Naive B cell (primary cell): ENCODE measurements at regions not wholly inside any gene's neighbourhood (a gene's known extent, or its start where the extent isn't known, plus 50 kb on each side); places are given as distances from the start of the nearest gene placed in this dataset.
"Not testable (repeated sequence)": the region's sequence is repeated elsewhere in the genome, so short reads cannot be mapped to it uniquely, and the experiment has no call there.

Experiments used
- ATAC-seq, 2 donors: fragments of 150-1000 bp; cut with Tn5 transposase; 2 replicates each; pipeline ENCODE4 v1.10.0; 2021; ENCODE audit warnings: low read depth in 2 of 2, mild to moderate bottlenecking in 2 of 2, moderate library complexity in 2 of 2
- DNase-seq: peaks from one replicate; pipeline ENCODE4 v3.0.0; 2022
- H3K27ac Mint-ChIP-seq, 6 donors: one replicate each; pipeline ENCODE4 v1.8.0; 2020 to 2022; ENCODE audit warnings: mild to moderate bottlenecking in 6 of 6, mixed read lengths in 6 of 6, moderate library complexity in 5 of 6, inconsistent platforms in 2 of 6
- H3K27me3 Mint-ChIP-seq, 3 donors: one replicate each; pipeline ENCODE4 v1.8.0; 2021 to 2022; ENCODE audit warnings: mixed read lengths in 3 of 3, mild to moderate bottlenecking in 1 of 3
- H3K36me3 Mint-ChIP-seq, 2 donors: one replicate each; pipeline ENCODE4 v1.8.0; 2020 to 2022; ENCODE audit warnings: mixed read lengths in 2 of 2, inconsistent platforms in 1 of 2, mild to moderate bottlenecking in 1 of 2
- H3K4me1 Mint-ChIP-seq, 3 donors: one replicate each; pipeline ENCODE4 v1.8.0; 2020 to 2022; ENCODE audit warnings: mixed read lengths in 3 of 3, inconsistent platforms in 1 of 3, mild to moderate bottlenecking in 1 of 3, moderate library complexity in 1 of 3
- H3K4me3 Mint-ChIP-seq, 8 donors: one replicate each; pipeline ENCODE4 v1.8.0; 2020 to 2022; ENCODE audit warnings: mild to moderate bottlenecking in 8 of 8, mixed read lengths in 8 of 8, moderate library complexity in 8 of 8, inconsistent platforms in 2 of 8
- H3K9me3 Mint-ChIP-seq, 7 donors: one replicate each; pipeline ENCODE4 v1.8.0; 2020 to 2022; ENCODE audit warnings: mixed read lengths in 7 of 7, mild to moderate bottlenecking in 5 of 7, inconsistent platforms in 2 of 7, moderate library complexity in 1 of 7

DNA sequence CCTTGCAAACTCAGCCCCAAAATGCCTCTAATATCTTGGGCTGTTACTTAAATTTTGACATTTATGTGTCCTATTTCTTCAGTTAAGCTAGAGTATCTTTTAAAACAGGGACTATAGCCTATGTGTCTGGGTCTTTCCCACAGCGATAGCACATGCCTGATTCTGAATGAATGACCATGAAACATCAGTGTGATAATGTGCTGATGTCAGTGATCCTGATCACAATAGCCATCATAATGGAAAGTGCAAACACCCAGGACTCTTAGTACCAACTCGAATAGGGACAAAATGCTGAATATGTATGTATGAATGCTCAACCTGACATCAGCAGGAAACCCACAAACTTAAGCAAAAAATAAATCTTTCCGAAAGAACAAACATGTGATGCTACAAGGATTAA is 537.4 kb downstream of the IGSF11 start:
- Mint-ChIP-seq H3K4me1 (no peaks in the 10 kb centered on the region), H3K27me3 (no peaks in the 10 kb centered on the region), H3K36me3 (no peaks in the 10 kb centered on the region), H3K9me3 (peaks cover 0 to 5% (median 0%) of the 10 kb centered on the region in 7 donors), H3K4me3 (no peak overlapping the region), H3K27ac (no peak overlapping the region)
- no peak for ATAC-seq
- DNase-seq = no peak

DNA sequence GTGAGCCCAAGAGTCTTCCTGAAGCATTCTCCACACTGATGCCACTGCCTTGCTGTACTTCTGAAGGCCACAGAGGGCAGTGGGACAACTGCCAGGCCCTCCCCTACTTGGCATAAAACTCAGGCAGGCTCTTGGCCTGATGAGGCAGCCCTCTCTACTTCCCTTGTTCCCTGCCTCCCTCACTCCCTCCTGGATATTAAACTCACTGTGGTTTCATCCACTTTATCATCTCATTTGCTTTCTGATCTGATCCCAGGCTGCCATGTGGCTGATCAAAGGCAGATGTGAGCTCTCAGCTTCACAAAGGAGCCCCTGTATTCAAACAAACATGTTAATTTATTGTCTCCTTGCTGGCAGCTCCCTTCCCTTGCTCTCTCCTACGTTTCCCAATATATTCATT is 533.5 kb downstream of the IGSF11 start:
- H3K27ac Mint-ChIP-seq = no peak overlapping the region
- no peaks in the 10 kb centered on the region for H3K27me3 Mint-ChIP-seq
- no peak for DNase-seq
- H3K4me3 Mint-ChIP-seq = no peak overlapping the region
- H3K36me3 Mint-ChIP-seq = no peaks in the 10 kb centered on the region
- ATAC-seq = no peak
- H3K4me1 Mint-ChIP-seq = no peaks in the 10 kb centered on the region
- H3K9me3 Mint-ChIP-seq = peaks cover 0 to 10% (median 0%) of the 10 kb centered on the region in 7 donors

DNA sequence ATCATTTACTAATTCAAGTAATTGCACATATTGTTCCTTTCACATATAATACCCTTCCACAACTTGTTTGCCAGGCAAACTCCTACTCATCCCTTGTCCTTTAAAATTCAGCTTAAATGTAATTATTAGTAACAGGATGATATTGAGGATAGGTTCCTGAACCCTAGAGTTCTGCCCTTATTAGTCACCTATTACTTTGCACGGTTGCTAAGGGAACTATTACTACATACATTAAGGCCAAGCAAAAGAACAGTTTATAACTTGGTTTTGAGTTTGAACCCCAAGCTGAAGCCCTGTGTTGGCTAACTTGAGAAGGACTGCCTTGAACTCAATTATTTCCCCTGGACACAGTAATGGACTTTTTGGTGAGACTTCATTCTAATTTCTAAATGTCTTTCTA is 529.7 kb downstream of the IGSF11 start:
- DNase-seq (no peak), ATAC-seq (no peak)
- no peaks in the 10 kb centered on the region for H3K36me3 Mint-ChIP-seq
- H3K9me3 Mint-ChIP-seq = peaks cover 0 to 5% (median 0%) of the 10 kb centered on the region in 7 donors
- no peaks in the 10 kb centered on the region for H3K27me3 Mint-ChIP-seq
- no peak overlapping the region for H3K27ac Mint-ChIP-seq
- no peaks in the 10 kb centered on the region for H3K4me1 Mint-ChIP-seq
- H3K4me3 Mint-ChIP-seq = no peak overlapping the region

DNA sequence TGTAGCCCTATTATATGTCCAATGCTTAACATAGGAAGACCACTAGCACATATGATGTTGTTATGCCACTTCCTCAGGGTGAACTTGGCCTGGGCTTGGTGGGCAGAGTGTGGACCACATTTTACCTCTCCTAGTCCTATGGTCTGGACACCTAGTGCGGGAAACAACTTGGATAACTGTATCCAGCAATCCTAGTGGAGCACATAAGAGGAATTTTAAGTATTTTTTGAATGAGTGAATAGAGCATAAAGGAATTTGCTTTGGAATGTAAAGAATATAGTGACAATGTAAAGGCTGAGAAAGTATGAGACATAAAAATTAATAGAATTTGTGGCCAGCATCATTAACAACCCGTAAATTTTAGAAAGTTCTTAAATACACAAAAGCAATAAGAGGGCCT is 528.9 kb downstream of the IGSF11 start:
- Mint-ChIP-seq H3K9me3 (peaks cover 0 to 5% (median 0%) of the 10 kb centered on the region in 7 donors), H3K4me3 (no peak overlapping the region), H3K36me3 (no peaks in the 10 kb centered on the region), H3K4me1 (no peaks in the 10 kb centered on the region), H3K27ac (no peak overlapping the region), H3K27me3 (no peaks in the 10 kb centered on the region)
- no peak for ATAC-seq
- DNase-seq = no peak

DNA sequence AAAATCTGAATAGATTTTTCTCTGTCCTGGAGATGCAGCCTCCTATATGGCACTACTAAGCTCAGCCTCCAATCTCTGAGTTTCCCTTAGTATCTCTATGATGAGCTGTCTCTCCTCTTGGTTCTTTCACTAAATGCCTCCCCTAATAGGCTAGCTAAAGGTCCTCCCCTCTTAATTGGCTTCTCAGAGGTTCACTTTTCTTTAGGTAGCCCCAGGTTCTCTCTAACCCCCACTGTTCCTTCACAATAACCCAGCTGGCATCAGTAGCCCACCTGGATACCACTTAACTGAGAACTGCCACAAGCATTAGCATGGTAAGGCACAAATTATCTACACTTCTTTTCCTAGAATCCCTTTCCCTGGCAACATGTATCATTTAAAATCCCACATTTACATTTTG is 523.2 kb downstream of the IGSF11 start:
- DNase-seq (no peak), ATAC-seq (no peak)
- H3K27ac Mint-ChIP-seq = no peak overlapping the region
- no peaks in the 10 kb centered on the region for H3K4me1 Mint-ChIP-seq
- no peaks in the 10 kb centered on the region for H3K36me3 Mint-ChIP-seq
- H3K9me3 Mint-ChIP-seq = peaks cover 0 to 19% (median 4%) of the 10 kb centered on the region in 7 donors
- no peaks in the 10 kb centered on the region for H3K27me3 Mint-ChIP-seq
- H3K4me3 Mint-ChIP-seq = no peak overlapping the region

DNA sequence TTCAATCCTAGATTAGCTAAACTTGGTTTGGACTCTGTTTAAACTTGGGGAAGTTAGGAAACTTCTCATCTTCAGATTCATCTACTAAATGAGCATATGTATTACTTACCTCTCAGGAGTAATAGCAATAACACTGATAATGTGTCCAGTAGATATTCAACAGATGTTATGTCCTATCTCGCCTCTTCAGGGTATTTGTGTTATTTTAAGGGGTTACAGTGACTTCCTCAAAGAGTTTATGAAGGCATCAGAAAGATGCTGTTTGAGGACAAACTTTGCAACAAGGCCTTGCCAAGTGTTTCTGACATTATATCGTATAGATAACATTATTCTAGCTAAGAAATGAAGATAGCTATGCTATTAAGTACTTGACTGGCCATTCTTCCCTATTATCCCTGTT is 522.3 kb downstream of the IGSF11 start:
- H3K36me3 Mint-ChIP-seq = no peaks in the 10 kb centered on the region
- no peak for ATAC-seq
- H3K27ac Mint-ChIP-seq = no peak overlapping the region
- no peaks in the 10 kb centered on the region for H3K4me1 Mint-ChIP-seq
- no peak for DNase-seq
- H3K4me3 Mint-ChIP-seq = no peak overlapping the region
- no peaks in the 10 kb centered on the region for H3K27me3 Mint-ChIP-seq
- H3K9me3 Mint-ChIP-seq = peaks cover 0 to 19% (median 4%) of the 10 kb centered on the region in 7 donors

DNA sequence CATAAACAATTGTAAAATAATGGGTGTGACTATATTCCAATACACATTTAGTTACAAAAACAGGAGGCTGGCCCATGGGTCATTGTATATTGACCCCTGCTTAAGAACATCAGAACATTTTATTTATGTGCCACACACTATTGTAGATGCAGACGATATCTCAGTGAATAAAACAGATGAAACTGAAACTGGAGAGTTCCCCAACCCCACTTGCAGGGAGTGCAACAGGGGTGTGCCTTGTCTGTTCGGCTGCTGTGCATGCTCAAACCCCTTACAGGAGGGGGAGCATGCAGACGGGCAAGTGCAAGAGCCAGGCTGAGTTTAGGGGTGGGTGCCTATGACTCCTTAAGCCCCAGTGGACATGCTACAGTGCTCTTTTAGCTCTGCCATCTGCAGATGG is 509.6 kb downstream of the IGSF11 start:
- no peaks in the 10 kb centered on the region for H3K36me3 Mint-ChIP-seq
- peaks cover 0 to 13% (median 5%) of the 10 kb centered on the region in 7 donors for H3K9me3 Mint-ChIP-seq
- DNase-seq (no peak), ATAC-seq (no peak)
- H3K4me1 Mint-ChIP-seq = no peaks in the 10 kb centered on the region
- no peak overlapping the region for H3K27ac Mint-ChIP-seq
- no peak overlapping the region for H3K4me3 Mint-ChIP-seq
- no peaks in the 10 kb centered on the region for H3K27me3 Mint-ChIP-seq

DNA sequence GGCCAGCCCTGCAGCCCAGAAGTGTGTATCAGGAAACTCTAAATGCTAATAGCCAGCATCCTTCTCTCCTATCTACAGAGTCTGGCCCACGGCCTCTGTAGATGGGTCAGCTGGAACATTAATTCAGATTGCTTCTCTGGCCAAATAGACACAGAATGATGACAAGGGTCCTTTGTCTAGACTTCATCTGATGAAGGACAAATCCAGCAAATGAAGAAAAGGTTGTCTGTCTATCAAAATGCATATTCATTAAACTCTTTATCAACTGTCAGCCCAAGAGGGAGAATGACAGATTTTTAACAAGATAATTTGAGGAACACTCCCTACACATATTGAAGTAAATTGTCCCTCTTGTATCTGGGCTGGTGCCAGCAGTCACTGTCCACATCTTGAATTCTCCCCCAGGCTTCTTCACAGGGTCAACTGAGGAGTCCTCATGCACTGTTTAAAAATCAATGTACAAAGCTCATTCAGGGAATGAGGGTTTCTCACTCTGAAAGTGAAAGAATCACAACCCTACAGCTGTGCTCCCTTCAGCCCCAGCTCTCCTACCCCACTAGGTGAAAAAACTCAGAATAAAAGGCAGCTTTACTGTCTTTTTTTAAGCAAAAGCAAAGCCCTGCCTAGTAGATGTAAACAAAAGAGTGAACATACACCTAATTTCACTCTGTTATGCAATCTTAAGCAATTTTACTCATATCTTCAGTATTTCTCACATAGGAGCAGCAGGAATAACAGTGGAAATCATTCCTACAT is 507.7 kb downstream of the IGSF11 start:
- ATAC-seq = no peak
- Mint-ChIP-seq H3K27ac (no peak overlapping the region), H3K4me3 (no peak overlapping the region), H3K9me3 (peaks cover 0 to 12% (median 8%) of the 10 kb centered on the region in 7 donors), H3K36me3 (no peaks in the 10 kb centered on the region), H3K4me1 (no peaks in the 10 kb centered on the region), H3K27me3 (no peaks in the 10 kb centered on the region)
- no peak for DNase-seq

DNA sequence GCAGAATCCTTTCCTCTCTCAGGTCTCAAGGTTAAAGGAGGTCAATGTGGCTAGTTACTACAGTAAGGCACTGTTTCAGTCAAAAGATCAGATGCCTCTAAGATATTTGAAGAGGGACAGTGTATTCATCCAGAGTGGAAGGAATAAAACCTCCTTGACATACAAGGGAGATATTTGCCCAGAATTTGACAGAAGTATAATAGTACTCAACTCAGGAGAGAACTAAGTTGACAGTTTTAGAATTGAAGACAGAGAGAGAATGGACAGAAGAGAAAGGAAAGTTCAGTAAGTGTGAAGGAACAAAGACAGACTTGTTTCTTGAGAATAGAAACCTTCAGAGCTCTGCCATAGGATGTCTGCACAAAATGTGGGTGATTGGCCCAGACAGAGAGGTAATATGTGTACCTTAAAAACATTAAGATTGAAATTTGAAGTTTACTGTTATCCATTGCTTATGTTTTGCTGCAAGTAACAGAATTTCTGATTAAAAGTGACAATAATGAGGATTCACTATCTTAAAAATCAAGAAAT is 507.1 kb downstream of the IGSF11 start:
- no peak overlapping the region for H3K27ac Mint-ChIP-seq
- ATAC-seq = no peak
- H3K27me3 Mint-ChIP-seq = no peaks in the 10 kb centered on the region
- H3K4me1 Mint-ChIP-seq = no peaks in the 10 kb centered on the region
- H3K9me3 Mint-ChIP-seq = peaks cover 0 to 12% (median 8%) of the 10 kb centered on the region in 7 donors
- no peak overlapping the region for H3K4me3 Mint-ChIP-seq
- no peak for DNase-seq
- H3K36me3 Mint-ChIP-seq = no peaks in the 10 kb centered on the region

DNA sequence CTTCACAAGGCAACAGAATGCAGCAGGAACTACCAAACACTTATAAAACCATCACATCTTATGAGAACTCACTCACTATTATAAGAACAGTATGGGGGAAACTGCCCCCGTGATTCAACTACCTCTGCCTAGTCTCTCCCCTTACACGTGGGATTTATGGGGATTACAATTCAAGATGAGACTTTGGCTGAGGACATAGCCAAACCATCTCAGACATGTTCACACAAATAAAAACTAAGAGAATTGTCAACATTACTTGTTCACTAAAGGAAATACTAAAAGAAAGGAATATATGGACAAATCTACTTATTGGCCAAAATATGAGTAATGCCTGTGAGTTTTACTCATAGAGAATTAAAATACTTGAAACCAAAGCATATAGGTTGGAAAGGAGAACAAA is 505.1 kb downstream of the IGSF11 start:
- Mint-ChIP-seq H3K4me3 (no peak overlapping the region), H3K27me3 (no peaks in the 10 kb centered on the region), H3K9me3 (peaks cover 0 to 12% (median 5%) of the 10 kb centered on the region in 7 donors), H3K27ac (no peak overlapping the region), H3K4me1 (no peaks in the 10 kb centered on the region), H3K36me3 (no peaks in the 10 kb centered on the region)
- no peak for ATAC-seq
- no peak for DNase-seq

DNA sequence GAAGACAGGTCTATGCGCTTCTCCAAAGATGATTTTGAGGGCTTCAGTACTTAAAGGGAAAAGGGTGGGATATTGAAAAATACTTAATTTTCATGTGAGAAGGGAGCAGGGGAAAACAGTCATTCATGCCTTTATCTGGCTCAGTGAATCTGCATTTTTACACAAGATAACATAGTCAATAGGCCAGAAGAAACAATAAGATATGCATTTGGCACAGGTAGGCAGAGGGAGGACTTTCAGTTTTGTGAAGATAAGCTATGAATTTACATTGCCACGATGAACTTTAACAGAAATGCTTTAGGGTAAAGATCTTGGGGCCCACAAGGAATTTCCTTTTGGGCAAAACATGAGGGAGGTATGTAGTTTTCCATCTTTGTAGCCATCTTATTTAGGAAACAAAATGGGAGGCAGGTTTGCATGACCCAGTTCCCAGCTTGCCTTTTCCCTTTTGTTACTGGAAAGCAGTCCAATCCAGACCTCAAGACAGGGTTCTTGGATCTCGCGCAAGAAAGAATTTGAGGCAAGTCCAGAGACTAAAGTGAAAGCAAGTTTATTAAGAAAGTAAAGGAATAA is 504.2 kb downstream of the IGSF11 start:
- no peaks in the 10 kb centered on the region for H3K4me1 Mint-ChIP-seq
- peak overlapping the region in 1 of 6 donors; percentile 41 for H3K27ac Mint-ChIP-seq
- peaks cover 0 to 12% (median 5%) of the 10 kb centered on the region in 7 donors for H3K9me3 Mint-ChIP-seq
- DNase-seq (no peak), ATAC-seq (no peak)
- no peak overlapping the region for H3K4me3 Mint-ChIP-seq
- no peaks in the 10 kb centered on the region for H3K27me3 Mint-ChIP-seq
- no peaks in the 10 kb centered on the region for H3K36me3 Mint-ChIP-seq

DNA sequence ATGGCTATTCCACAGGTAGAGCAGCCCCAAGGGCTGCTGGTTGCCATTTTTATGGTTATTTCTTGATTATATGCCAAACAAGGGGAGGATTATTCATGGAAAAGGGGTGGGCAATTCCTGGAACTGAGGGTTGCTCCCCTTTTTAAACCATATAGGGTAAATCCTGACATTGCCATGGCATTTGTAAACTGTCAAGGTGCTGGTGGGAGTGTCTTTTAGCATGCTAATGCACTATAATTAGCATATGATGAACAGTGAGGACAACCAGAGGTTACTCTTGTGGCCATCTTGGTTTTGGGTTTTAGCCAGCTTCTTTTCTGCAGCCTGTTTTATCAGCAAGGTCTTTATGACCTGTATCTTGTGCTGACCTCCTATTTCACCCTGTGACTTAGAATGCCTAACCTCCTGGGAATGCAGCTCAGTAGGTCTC is 503.7 kb downstream of the IGSF11 start:
- not testable (repeated sequence) for H3K27ac Mint-ChIP-seq, H3K4me1 Mint-ChIP-seq, H3K9me3 Mint-ChIP-seq, ATAC-seq, H3K4me3 Mint-ChIP-seq, H3K27me3 Mint-ChIP-seq, H3K36me3 Mint-ChIP-seq, DNase-seq

DNA sequence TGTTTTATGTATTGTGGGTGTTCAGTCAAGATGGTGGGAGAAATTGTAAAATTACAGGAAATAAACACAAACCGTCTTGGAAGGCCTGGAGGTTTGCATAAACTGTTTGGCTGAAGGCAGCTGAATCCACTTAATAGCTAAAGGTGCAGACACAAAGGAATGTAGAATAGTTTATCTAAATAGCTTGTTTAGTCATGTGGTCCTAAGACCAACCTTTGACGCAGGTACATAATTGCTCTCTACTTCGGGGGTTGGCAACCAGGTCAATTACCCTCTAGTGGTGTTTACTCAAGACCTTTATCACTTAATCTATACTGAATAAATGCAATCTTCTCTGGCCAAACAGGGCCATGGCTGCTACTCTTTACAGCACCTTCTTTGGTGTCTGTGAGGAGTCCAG is 502.8 kb downstream of the IGSF11 start:
- no peaks in the 10 kb centered on the region for H3K36me3 Mint-ChIP-seq
- peaks cover 0 to 8% (median 4%) of the 10 kb centered on the region in 7 donors for H3K9me3 Mint-ChIP-seq

DNA sequence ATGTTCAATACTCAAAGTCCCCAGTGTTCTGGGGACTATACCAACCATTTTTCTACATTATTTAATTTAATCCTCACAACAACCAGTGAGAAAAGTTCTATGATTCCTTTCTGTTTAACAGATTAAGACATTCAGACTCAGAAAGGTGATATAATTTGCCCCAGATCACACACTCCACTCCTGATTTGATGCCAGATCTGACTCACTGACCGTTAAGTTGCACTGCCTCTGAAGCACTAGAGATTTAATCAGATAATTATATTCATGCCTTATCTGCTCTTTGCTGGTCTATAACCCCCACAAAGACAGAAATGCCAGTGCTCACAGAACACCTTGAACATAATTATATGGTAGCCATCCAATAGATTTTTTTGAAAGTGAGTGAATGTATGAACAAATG is 501.0 kb downstream of the IGSF11 start:
- ATAC-seq = no peak
- no peak overlapping the region for H3K27ac Mint-ChIP-seq
- DNase-seq = no peak
- H3K4me3 Mint-ChIP-seq = no peak overlapping the region
- H3K27me3 Mint-ChIP-seq = no peaks in the 10 kb centered on the region
- peaks cover 0 to 9% (median 4%) of the 10 kb centered on the region in 7 donors for H3K9me3 Mint-ChIP-seq
- no peaks in the 10 kb centered on the region for H3K4me1 Mint-ChIP-seq
- no peaks in the 10 kb centered on the region for H3K36me3 Mint-ChIP-seq

More for the DNA sequence above, 502.8 kb downstream of the IGSF11 start:
- Mint-ChIP-seq H3K27me3 (no peaks in the 10 kb centered on the region), H3K27ac (no peak overlapping the region), H3K4me3 (peak overlapping the region in 1 of 8 donors; percentile 53), H3K4me1 (no peaks in the 10 kb centered on the region)
- ATAC-seq (no peak), DNase-seq (no peak)
